HS-5 (cell line): ENCODE measurements at regions not wholly inside any gene's neighbourhood (a gene's known extent, or its start where the extent isn't known, plus 50 kb on each side); places are given as distances from the start of the nearest gene placed in this dataset.

Experiments
- DNase-seq: peaks from one replicate; pipeline ENCODE4 v3.0.0-alpha.2; 2012; ENCODE audit warnings: low read depth

GRCh38 chr1:239993366-239993765, 98.3 kb upstream of the FMN2 start:
- DNase-seq, result no peak

DNA sequence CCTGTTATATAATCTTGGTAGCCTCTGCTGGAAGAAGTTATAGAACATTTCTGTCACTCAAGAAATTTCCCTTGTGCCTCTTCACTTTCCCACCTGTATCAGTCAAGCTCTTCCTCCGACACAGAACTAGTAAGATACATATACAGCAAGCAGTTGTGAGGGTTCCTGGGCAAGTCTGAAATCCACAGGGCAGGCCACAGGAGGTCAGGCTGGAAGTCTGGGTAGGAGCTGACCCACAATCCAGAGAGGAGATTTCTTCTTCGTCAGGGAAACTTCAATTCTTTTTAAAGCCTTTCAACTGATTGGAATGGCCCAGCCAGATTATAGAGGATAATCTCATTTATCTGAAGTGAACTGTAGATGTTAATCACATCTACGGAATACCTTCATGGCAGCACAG, 96.4 kb upstream of the FMN2 start:
- DNase-seq, result no peak

- no peak for DNase-seq
These were observed 94.5 kb upstream of the FMN2 start for GRCh38 chr1:239997160-239997514.

DNA sequence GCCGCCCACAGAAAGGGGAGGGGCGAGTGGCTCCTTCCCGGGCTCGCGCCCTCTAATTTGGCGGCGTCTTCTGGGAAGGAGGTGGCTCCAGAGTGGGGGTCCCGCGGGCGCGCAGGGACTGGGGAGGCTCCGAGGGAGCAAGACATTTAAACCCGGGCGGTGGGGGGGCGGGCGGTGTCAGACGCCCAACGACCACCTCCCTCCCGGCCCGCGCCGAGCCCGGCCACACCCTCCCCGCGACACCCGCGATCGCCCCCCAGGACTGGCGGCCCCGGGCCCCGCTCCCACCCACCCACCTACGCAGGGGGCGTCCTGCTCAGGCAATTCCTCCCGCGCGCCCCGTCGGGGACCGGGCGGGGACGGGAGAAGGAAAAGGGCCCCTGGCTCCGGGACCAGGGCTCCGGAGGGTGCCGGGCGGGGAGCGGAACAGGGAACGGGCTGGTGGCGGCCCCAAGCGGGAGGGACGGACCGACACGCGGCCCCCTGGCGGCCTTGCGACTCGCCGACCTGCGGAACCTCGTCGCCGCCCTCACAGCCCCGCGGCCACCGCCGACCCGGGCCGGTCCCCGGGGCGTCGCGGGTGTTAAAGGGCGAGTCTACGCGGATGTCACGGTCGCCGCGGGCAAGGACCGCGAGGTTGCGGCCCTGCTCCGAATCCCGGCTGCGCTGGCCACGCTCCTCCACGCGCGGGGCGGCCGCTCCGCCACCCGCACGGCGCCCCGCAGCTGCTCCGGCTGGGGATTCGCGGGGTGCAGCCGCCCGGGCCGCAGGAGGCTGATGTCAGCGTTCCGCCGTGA, 94.0 kb upstream of the FMN2 start:
- no peak for DNase-seq

DNA sequence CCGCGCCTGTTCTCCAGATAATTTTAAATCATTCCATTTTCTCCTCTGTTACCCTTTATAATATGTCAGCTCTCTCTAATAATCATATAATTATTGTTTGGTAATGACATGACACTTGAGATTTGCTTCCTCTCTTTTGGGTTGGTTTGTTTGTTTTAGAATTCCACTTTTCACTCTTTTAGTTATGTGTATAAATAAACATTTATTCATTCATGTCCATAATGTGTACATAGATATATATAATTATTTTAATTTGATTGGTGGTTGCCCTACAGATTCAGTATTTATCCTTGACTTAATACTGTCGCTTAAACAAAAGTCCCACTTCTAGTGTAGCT, 93.4 kb upstream of the FMN2 start:
- DNase-seq, result no peak

DNA sequence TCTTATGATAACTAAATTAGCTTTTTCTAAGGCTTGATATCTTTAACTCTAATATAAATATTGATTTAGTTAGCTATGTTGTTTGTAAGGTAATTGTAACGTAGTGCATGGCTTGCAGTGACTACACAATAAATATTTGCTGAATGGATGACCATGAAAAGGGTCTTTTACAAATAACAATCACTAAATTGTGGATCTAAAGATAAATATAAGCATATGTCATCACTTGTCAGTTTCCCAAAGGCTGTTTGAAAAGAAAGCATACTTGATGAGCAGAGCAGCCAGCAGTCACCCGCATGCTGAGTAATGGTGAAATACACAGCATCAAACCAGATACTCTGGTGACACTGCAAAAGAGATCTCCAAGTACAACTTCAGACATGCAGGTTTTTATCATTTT, 92.5 kb upstream of the FMN2 start:
- DNase-seq, result no peak

DNA sequence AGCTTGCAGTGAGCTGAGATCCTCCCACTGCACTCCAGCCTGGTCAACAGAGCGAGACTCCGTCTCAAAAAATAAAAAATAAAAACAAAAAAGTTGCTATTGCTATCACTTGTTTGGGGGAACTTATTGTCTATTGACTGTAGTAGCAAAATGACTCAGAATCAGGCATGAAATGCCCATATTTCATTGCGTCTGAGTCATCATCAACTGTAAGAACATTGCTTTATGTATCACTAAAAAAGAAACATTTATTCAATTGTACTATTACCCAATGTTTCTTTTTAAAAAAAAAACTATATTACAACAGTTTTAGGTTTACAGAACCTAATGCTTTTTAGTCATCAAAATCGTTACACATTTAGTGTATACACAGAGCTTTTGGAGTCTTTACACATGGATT, 91.0 kb upstream of the FMN2 start:
- DNase-seq, result peak; percentile 78

DNA sequence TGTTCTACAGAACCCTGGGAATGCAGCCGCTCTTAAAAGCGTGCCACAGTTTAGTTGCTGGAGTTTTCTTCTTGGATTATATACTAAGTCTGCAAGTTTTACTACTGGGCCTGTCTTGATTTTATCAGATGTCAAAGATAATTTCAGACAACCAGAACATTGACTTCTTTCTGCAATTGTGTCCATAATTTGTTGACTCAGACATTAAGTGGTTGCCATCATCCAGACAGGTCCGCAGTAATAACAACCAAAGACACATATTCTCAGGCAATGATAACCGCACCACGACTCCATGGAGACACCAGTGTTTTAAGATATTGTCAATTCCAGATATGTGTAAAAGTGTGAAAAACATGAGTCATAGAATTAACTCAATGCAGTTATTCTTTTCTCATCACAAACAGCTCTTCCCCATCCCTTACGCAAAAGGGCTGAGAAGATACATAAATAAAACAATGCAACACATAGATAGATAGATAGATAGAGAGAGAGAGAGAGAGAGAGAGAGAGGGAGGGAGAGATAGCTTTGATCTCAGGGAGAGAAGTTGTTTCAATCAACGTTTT, 90.4 kb upstream of the FMN2 start:
- DNase-seq, result no peak

GRCh38 chr1:240004086-240004749, 87.5 kb upstream of the FMN2 start:
- no peak for DNase-seq

DNA sequence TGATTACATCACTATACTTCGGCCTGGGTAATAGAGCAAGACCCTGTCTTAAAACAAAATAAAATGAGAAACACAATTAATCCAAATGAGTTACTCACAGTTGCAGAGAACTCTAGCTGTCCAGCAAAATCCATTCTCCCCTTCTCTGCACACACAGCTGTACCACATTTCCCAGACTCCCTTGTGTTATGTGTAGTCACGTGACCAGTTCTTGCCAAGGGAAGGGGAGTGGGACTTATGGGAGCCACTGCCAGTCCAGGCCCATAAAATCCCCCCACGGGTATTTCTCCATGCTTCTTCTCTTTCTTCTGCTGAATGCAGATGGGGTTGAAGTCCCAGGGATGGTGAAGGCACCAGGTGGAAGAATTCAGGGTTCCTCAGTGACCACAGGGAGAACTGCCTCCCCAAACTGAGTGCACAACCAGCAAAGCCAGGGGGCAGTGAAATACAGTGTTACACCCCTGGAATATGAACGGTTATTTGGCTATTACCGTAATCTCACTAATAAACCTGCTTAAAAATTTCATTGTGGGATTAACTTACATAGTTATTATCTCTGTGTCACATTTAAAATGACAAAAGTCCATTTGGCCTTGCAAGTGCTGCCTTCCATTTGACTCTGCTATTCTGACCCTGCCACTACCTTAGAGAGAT, 85.6 kb upstream of the FMN2 start:
- DNase-seq, result no peak

- DNase-seq, result no peak
These were observed 83.4 kb upstream of the FMN2 start for GRCh38 chr1:240008298-240008697.

DNA sequence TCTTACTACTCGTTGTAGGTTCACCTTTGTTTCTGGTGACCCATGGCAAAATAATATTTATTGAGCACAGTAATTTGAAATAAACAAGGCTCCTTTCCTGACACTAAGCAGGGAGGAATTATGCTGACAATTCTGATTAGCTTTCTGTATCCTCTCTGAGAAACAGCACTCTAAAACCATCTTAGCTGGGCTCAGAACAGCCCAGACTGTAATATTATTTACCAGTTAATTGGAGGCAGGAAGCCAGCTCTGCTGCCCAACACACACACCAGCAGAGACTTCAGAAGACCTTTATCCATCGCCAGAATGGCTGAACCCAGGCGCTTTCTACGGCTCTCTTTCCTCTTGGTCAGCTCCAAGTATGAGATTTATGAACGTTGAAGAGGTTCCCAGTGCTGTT, 77.6 kb upstream of the FMN2 start:
- DNase-seq, result no peak

GRCh38 chr1:240018617-240019016, 73.1 kb upstream of the FMN2 start:
- no peak for DNase-seq

GRCh38 chr1:240019524-240019923, 72.2 kb upstream of the FMN2 start:
- no peak for DNase-seq

DNA sequence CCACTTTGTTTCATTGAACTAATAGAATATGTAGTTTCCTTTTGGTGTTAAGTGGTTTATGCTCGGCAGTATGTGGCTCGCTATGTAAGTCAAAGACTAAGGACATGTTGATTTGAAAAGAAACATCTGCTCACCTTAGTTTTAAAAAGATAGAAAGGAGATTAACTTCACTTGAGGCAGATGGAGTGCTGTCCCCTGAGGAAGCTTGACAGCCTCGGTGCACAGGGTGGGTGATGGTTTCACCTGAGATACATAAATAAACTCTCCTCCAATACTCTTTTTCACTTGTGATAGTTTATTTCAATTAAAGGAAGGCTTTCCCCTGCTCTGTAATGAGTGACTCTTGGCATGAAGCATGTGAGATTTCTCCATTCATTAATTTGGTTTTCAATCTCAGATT, 70.8 kb upstream of the FMN2 start:
- DNase-seq, result no peak

- DNase-seq, result no peak
These were observed 70.0 kb upstream of the FMN2 start for GRCh38 chr1:240021709-240022108.

DNA sequence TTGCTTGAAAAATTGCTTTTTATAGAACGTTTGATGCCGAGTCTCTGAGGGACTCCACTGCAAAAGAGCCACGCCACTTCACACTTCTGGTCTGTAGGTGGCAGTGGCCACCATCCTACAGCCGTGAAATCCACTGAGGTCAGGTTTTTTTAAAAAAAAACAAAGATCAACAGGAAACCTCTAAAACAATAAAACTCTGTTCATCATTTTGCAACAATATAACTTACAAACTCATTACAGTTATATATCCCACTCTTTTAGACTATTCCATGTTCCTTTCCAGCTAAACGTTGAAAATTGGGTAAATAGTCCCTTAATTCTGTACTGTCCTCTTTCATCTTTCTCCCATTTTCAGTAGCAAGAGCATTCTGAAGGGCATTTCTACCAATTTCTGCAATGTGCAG, 64.6 kb upstream of the FMN2 start:
- peak; percentile 29 for DNase-seq

GRCh38 chr1:240029418-240029817, 62.3 kb upstream of the FMN2 start:
- DNase-seq, result no peak

GRCh38 chr1:240030236-240030635, 61.4 kb upstream of the FMN2 start:
- no peak for DNase-seq

GRCh38 chr1:240031009-240031408, 60.7 kb upstream of the FMN2 start:
- DNase-seq, result peak; percentile 97

DNA sequence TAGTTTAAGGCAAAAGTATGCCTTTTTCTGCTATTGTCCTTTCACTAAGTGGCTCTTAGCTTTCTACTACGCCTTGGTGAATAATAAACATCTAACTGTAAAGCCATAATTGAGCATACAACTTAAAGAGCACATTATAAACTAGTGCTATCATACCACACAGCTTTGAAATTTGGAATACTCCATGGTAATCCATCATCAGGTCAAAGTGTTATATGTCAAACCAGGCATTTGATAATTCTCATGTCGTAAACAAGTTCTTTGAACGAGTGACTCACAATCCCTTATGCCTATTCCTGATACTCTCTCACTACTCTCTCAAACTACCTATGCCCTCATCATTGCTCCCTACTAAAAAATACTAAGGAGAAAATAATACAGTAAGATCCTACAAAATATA, 60.3 kb upstream of the FMN2 start:
- DNase-seq, result peak; percentile 72

GRCh38 chr1:240033406-240033805, 58.3 kb upstream of the FMN2 start:
- DNase-seq, result no peak

DNA sequence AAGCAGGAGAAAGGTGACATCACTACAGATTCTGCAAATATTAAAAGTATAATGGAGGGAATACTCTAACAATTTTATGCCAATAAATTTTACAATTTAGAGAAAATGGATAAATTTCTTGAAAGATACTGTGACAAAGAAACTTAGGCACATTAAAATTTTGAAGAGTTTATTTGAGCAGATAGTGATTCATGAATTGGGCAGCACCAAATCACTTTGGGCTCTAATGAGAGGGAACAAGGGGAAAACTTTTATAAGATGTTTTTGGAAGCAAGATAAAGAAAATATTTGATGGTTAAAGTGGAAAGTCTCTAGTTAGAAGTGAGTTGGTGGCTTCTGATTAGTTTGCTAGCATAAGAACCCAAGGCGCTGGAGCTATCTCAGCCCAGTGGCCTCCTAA, 55.2 kb upstream of the FMN2 start:
- no peak for DNase-seq
